ENCODE measurements at regions not wholly inside any gene's neighbourhood (a gene's known extent, or its start where the extent isn't known, plus 50 kb on each side); places are given as distances from the start of the nearest gene placed in this dataset.

DNA sequence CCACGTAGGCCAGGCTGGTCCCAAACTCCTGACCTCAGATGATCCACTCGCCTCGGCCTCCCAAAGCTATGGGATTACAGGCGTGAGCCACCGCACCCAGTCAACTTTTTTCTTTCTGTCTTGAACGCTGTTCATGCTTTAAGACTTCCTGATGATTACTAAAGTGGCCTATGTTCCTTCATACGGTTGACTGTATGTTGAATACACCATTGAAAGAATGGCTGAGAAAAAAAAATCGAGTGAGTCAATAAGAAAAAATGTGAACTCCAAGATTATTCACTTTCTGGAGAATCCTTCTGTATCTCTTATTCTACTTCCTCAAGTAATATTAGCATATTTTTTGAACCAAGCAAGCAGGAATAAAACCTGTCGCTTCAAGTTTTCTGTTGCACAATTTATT is 955.0 kb downstream of the GATA3 start:
- FAIRE-seq, result no peak
- no peak for DNase-seq (ENCODE audit: insufficient read length)
- TF ChIP-seq POLR2A (IDR thresholded peaks at IDR 0.05; ENCODE audit: low read depth, low read length) (no peak), POLR2AphosphoS5 (IDR thresholded peaks at IDR 0.05; ENCODE audit: low read depth, low read length) (no peak), TAF1 (IDR thresholded peaks at IDR 0.05; ENCODE audit: borderline replicate concordance, low read depth, low read length) (no peak)

- TF ChIP-seq TAF1 (IDR thresholded peaks at IDR 0.05; ENCODE audit: borderline replicate concordance, low read depth, low read length), result no peak
- TF ChIP-seq POLR2AphosphoS5 (IDR thresholded peaks at IDR 0.05; ENCODE audit: low read depth, low read length), result no peak
- TF ChIP-seq POLR2A (IDR thresholded peaks at IDR 0.05; ENCODE audit: low read depth, low read length), result no peak
- DNase-seq (ENCODE audit: insufficient read length) (no peak), FAIRE-seq (no peak)
Measured at GRCh38 chr10:9010093-9010492, 955.6 kb downstream of the GATA3 start.

DNA sequence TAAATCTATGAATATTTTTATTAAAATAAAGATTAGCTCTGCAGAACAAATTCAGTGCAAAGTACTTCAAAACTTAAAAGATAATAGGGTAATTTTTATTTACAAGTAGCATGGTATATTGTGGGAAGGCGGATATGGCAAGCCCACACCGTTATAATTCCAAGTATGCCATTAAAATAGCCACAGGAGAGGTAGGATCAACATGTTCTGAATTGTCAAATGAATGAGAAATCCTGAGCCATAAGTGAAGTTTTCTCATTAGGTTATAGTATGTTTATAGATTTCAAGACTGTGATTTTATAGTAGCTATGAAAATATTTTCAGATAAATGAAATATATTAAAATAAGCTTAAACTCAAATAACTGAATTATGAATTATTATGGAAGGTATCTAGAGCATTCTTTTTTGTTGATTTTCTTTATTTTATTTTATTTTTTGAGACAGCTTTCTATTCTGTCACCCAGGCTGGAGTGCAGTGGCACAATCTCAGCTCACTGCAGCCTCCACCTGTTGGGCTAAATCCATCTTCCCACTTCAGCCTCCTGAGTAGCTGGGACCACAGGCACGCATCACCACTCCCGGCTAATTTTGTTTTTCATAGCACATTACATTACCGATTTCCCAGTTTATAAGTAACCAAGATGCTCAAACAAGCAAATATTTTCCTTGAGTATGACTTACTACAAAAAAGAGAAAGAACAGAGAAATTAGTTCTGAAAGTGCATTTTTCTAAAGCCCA is 956.6 kb downstream of the GATA3 start:
- DNase-seq (ENCODE audit: insufficient read length) (no peak), FAIRE-seq (no peak)
- TF ChIP-seq POLR2AphosphoS5 (IDR thresholded peaks at IDR 0.05; ENCODE audit: low read depth, low read length) (no peak), TAF1 (IDR thresholded peaks at IDR 0.05; ENCODE audit: borderline replicate concordance, low read depth, low read length) (no peak), POLR2A (IDR thresholded peaks at IDR 0.05; ENCODE audit: low read depth, low read length) (no peak)

DNA sequence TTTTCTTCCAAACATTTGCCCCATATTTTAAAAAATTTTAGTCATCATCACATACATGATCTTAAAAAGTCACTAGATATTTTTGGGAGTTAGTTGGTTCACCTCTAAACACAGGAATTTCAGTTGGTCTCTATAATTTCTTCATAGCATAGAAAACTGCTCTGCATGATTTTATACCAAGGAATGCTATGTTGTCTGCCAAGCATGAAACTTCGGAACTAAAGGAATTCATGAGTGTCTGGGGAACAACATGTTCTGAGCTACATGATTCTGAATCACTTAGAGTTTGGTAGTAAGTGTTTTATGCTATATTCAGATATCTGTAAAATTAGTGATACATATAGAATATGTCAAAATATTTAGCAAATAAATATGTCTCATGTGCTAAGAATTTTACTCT is 957.8 kb downstream of the GATA3 start:
- no peak for DNase-seq (ENCODE audit: insufficient read length)
- TF ChIP-seq TAF1 (IDR thresholded peaks at IDR 0.05; ENCODE audit: borderline replicate concordance, low read depth, low read length) (no peak), POLR2A (IDR thresholded peaks at IDR 0.05; ENCODE audit: low read depth, low read length) (no peak), POLR2AphosphoS5 (IDR thresholded peaks at IDR 0.05; ENCODE audit: low read depth, low read length) (no peak)

DNA sequence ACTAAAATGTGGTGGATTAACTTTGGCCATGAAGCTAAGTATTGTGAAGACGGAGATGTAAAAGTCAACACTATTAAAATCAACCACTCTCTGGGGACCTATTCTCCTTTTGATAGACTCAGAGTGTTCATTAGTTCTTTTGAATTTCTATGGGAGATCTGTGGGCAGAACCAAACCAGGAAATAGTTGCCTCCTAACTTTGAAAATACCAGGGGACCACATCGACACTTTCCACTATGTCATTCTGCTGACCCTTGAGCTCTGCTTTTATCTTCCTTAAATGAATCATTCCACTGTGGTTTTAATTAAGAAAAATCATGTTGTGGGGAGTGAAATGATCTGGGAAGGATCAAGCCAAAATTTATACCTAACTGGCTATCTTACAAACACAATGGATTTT is 960.5 kb downstream of the GATA3 start:
- DNase-seq (ENCODE audit: insufficient read length) (no peak), FAIRE-seq (no peak)
- TF ChIP-seq TAF1 (IDR thresholded peaks at IDR 0.05; ENCODE audit: borderline replicate concordance, low read depth, low read length) (no peak), POLR2A (IDR thresholded peaks at IDR 0.05; ENCODE audit: low read depth, low read length) (no peak), POLR2AphosphoS5 (IDR thresholded peaks at IDR 0.05; ENCODE audit: low read depth, low read length) (no peak)

More for the DNA sequence above, 957.8 kb downstream of the GATA3 start:
- FAIRE-seq, result no peak

DNA sequence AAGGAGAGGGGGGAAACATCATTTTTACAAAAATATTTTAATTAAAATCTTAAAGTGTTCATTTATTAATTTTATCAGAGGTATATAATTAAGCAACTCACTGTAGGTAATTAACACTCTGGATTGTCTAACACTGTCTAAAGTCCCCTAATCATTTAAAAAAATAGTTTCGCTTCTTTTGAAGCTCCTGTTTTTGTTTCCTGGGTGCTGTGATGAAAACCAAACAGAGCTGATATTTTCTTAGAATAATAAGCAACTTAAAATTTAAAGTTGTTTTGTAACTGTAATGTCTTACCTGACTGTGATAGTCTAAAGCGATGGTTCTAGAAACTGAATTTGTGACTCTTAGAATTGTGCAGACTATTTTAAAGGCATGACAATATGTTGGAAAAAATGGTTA is 961.0 kb downstream of the GATA3 start:
- no peak for TF ChIP-seq TAF1 (IDR thresholded peaks at IDR 0.05; ENCODE audit: borderline replicate concordance, low read depth, low read length)
- FAIRE-seq, result no peak
- no peak for DNase-seq (ENCODE audit: insufficient read length)

- FAIRE-seq (no peak), DNase-seq (ENCODE audit: insufficient read length) (no peak)
- no peak for TF ChIP-seq POLR2AphosphoS5 (IDR thresholded peaks at IDR 0.05; ENCODE audit: low read depth, low read length)
- no peak for TF ChIP-seq POLR2A (IDR thresholded peaks at IDR 0.05; ENCODE audit: low read depth, low read length)
- TF ChIP-seq TAF1 (IDR thresholded peaks at IDR 0.05; ENCODE audit: borderline replicate concordance, low read depth, low read length), result no peak
Measured at GRCh38 chr10:9016930-9017329, 962.4 kb downstream of the GATA3 start.

GRCh38 chr10:9018195-9019173 is 964.0 kb downstream of the GATA3 start:
- no peak for FAIRE-seq
- TF ChIP-seq POLR2AphosphoS5 (IDR thresholded peaks at IDR 0.05; ENCODE audit: low read depth, low read length) (no peak), TAF1 (IDR thresholded peaks at IDR 0.05; ENCODE audit: borderline replicate concordance, low read depth, low read length) (no peak), POLR2A (IDR thresholded peaks at IDR 0.05; ENCODE audit: low read depth, low read length) (no peak)
- DNase-seq (ENCODE audit: insufficient read length), result no peak

DNA sequence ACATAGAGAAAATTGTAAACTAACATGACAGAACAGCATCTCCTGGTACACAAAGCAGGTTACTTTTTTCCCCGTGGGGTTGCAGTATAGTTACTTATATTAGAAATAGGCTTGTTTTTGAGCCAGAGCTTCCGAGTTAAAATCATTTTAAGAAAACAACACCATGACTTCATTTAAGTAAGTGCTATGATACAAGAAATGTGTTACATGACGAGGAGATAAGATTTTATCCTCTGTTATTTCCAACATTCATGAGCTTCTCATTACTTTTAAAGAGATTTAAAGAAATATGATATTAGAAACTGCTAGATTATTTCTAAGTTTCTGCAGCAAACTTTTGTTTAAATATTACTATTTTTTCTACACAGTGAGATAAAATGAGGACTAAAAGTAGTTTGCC is 968.7 kb downstream of the GATA3 start:
- FAIRE-seq, result no peak
- no peak for DNase-seq (ENCODE audit: insufficient read length)
- no peak for TF ChIP-seq POLR2A (IDR thresholded peaks at IDR 0.05; ENCODE audit: low read depth, low read length)
- no peak for TF ChIP-seq POLR2AphosphoS5 (IDR thresholded peaks at IDR 0.05; ENCODE audit: low read depth, low read length)
- TF ChIP-seq TAF1 (IDR thresholded peaks at IDR 0.05; ENCODE audit: borderline replicate concordance, low read depth, low read length), result no peak

DNA sequence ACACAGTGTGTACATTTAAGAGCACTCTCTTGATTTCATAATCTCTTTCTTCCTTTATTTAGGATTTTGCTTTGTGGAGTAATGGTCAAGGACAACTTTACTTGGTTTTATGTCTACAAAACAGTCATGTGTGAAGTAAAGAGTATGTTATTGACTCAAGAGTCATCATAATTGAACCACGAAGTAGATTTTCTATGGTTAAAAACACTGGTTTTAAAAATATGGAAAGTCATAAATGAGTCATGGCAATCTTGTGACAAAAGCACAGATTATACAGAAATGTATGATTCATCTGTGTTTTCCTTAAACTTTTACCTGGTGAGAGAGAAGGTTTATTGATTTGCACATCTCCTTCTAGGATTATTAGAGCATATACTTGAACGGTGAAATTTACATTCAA is 969.7 kb downstream of the GATA3 start:
- FAIRE-seq (no peak), DNase-seq (ENCODE audit: insufficient read length) (no peak)
- TF ChIP-seq POLR2AphosphoS5 (IDR thresholded peaks at IDR 0.05; ENCODE audit: low read depth, low read length) (no peak), POLR2A (IDR thresholded peaks at IDR 0.05; ENCODE audit: low read depth, low read length) (no peak), TAF1 (IDR thresholded peaks at IDR 0.05; ENCODE audit: borderline replicate concordance, low read depth, low read length) (no peak)

DNA sequence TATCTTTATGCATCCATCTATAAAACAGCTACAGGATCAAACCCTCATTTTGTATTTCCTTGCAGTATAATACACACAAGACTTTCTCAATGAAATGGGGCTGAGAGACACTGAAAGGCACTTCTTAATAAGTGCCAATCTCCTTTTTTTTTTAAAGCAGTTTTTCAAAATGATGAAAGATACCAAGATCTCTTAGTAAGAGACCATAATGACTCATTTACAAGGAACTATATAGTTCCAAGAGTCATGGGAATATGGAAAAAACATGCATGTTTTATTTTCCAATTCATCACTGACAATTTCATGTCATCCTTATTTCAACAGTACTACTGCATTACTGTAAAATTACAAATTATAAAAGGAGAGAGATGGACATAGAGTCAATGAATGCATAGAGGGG is 973.7 kb downstream of the GATA3 start:
- TF ChIP-seq POLR2A (IDR thresholded peaks at IDR 0.05; ENCODE audit: low read depth, low read length), result no peak
- no peak for TF ChIP-seq POLR2AphosphoS5 (IDR thresholded peaks at IDR 0.05; ENCODE audit: low read depth, low read length)
- no peak for TF ChIP-seq TAF1 (IDR thresholded peaks at IDR 0.05; ENCODE audit: borderline replicate concordance, low read depth, low read length)
- FAIRE-seq (no peak), DNase-seq (ENCODE audit: insufficient read length) (no peak)

DNA sequence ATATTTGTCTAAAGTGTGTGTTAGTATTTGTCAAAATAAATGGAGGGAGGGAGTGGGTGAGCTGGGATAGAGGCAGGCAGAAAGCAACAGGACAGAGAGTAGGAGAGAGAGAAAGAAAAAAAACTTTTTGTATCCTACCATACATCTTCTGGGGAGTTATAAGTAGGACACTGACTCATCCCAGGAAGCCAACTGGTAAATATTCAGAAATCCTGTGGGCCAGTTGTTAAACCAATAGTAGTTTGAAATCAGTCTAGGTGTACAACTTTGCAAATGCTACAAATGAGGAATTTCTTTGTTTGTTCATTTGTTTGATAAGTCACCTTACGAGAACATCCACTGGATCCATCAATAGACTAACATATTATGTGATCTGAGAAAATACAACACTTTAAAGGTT is 980.9 kb downstream of the GATA3 start:
- DNase-seq (ENCODE audit: insufficient read length), result no peak
- TF ChIP-seq POLR2A (IDR thresholded peaks at IDR 0.05; ENCODE audit: low read depth, low read length), result no peak
- no peak for TF ChIP-seq TAF1 (IDR thresholded peaks at IDR 0.05; ENCODE audit: borderline replicate concordance, low read depth, low read length)
- TF ChIP-seq POLR2AphosphoS5 (IDR thresholded peaks at IDR 0.05; ENCODE audit: low read depth, low read length), result no peak
- no peak for FAIRE-seq
